Brain pericyte (primary cell): ENCODE measurements at regions not wholly inside any gene's neighbourhood (a gene's known extent, or its start where the extent isn't known, plus 50 kb on each side); places are given as distances from the start of the nearest gene placed in this dataset.

Experiments used
- DNase-seq: peaks from one replicate; pipeline ENCODE4 v3.0.0-alpha.2; 2012; ENCODE audit warnings: low read depth, low spot score

GRCh38 chr11:115873813-115874212 is 369.6 kb upstream of the CADM1 start:
- DNase-seq, result no peak

- no peak for DNase-seq
These were observed 368.2 kb upstream of the CADM1 start for GRCh38 chr11:115872416-115872815.

- DNase-seq, result no peak
These were observed 367.0 kb upstream of the CADM1 start for GRCh38 chr11:115871161-115871760.

- no peak for DNase-seq
These were observed 365.7 kb upstream of the CADM1 start for GRCh38 chr11:115869780-115870431.

GRCh38 chr11:115869131-115869530 is 364.9 kb upstream of the CADM1 start:
- DNase-seq, result no peak

GRCh38 chr11:115860246-115860645 is 356.0 kb upstream of the CADM1 start:
- DNase-seq, result no peak

GRCh38 chr11:115848611-115849010 is 344.4 kb upstream of the CADM1 start:
- DNase-seq, result no peak

GRCh38 chr11:115848080-115848479 is 343.9 kb upstream of the CADM1 start:
- DNase-seq, result no peak

- no peak for DNase-seq
These were observed 341.7 kb upstream of the CADM1 start for GRCh38 chr11:115845872-115846271.

- DNase-seq, result no peak
These were observed 339.5 kb upstream of the CADM1 start for GRCh38 chr11:115843685-115844084.

- no peak for DNase-seq
These were observed 338.9 kb upstream of the CADM1 start for GRCh38 chr11:115843111-115843510.

GRCh38 chr11:115820026-115820425 is 315.8 kb upstream of the CADM1 start:
- DNase-seq, result no peak

- no peak for DNase-seq
These were observed 314.8 kb upstream of the CADM1 start for GRCh38 chr11:115819014-115819413.

GRCh38 chr11:115817844-115818468 is 313.7 kb upstream of the CADM1 start:
- DNase-seq, result no peak

- no peak for DNase-seq
These were observed 304.2 kb upstream of the CADM1 start for GRCh38 chr11:115808351-115808940.

GRCh38 chr11:115806056-115806455 is 301.8 kb upstream of the CADM1 start:
- no peak for DNase-seq

GRCh38 chr11:115803073-115803740 is 299.0 kb upstream of the CADM1 start:
- no peak for DNase-seq

- DNase-seq, result no peak
These were observed 298.4 kb upstream of the CADM1 start for GRCh38 chr11:115802641-115803040.

GRCh38 chr11:115792903-115793302 is 288.7 kb upstream of the CADM1 start:
- no peak for DNase-seq

GRCh38 chr11:115787302-115787701 is 283.1 kb upstream of the CADM1 start:
- no peak for DNase-seq

- no peak for DNase-seq
These were observed 280.7 kb upstream of the CADM1 start for GRCh38 chr11:115784796-115785521.
